Activated T-helper 2 cell treated with anti-CD3 and anti-CD28 coated beads, Interferon-gamma antibody, Interleukin-2, Interleukin-4, amounts not matched to agents 10 μg/mL and 5 μg/mL and 100 μg/mL, durations not matched to agents 14 hours and 24 hours and 36 hours (primary cell): ENCODE measurements at regions not wholly inside any gene's neighbourhood (a gene's known extent, or its start where the extent isn't known, plus 50 kb on each side); places are given as distances from the start of the nearest gene placed in this dataset.

Experiments
- DNase-seq: peaks from one replicate; pipeline ENCODE4 v3.0.0; 2021; ENCODE audit warnings: low spot score
- H3K27ac Mint-ChIP-seq: one replicate; pipeline ENCODE4 v1.8.0; 2021; ENCODE audit warnings: mixed read lengths
- H3K27me3 Mint-ChIP-seq: one replicate; pipeline ENCODE4 v1.8.0; 2021; ENCODE audit warnings: low read depth, mixed read lengths
- H3K36me3 Mint-ChIP-seq: one replicate; pipeline ENCODE4 v1.8.0; 2021; ENCODE audit warnings: low read depth, mixed read lengths
- H3K4me1 Mint-ChIP-seq: one replicate; pipeline ENCODE4 v1.8.0; 2021; ENCODE audit warnings: low read depth, mixed read lengths
- H3K4me3 Mint-ChIP-seq: one replicate; pipeline ENCODE4 v1.8.0; 2021; ENCODE audit warnings: low read depth, mild to moderate bottlenecking, moderate library complexity, mixed read lengths
- H3K9me3 Mint-ChIP-seq: one replicate; pipeline ENCODE4 v1.8.0; 2021; ENCODE audit warnings: mixed read lengths
- intact Hi-C: fragments of 100-400 bp; cut with micrococcal nuclease; formaldehyde crosslinking; loops from one replicate; pipeline ENCODE4 v1.15.1; 2023

DNA sequence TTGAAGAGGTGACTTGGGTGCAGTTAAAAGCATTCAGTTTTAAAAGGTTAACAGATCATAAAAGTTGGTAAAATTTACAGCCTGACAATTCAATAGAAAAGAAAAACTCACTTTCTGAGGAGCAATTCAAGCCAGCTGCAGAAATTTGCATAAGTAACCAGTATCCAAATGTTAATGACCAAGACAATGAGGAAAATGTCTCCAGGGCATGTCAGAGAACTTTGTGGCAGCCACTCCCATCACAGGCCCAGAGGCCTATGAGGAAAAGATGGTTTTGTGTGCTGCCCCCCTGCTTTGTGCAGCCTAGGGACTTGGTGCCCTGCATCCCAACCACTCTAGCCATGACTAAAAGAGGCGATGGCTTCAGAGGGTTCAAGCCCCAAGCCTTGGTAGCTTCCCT, 1406.5 kb upstream of the ACO1 start:
- Mint-ChIP-seq H3K36me3 (no peaks in the 10 kb centered on the region), H3K4me1 (no peaks in the 10 kb centered on the region), H3K27ac (no peak overlapping the region), H3K4me3 (no peak overlapping the region), H3K27me3 (no peaks in the 10 kb centered on the region), H3K9me3 (no peaks in the 10 kb centered on the region)
- DNase-seq = no peak
- intact Hi-C loops = no loop called here

DNA sequence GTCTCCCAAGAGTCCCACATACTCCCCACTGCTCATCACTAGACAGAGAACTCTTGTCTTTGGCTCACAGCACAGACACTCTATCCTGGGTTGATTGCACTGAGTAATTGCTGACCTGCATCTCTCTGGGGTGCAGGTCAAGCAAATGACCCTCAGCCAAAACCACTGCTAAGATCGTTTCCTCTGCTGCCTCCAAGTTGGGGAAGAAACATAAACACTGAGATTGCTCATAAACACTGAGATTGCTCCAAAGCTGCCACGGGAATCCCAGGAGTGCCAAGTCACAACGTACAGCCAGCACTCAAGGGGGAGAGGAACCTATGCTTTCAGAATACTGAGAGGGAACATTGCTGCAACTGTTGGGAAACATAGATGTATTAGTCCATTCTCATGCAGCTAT, 1402.1 kb upstream of the ACO1 start:
- Mint-ChIP-seq H3K27ac (no peak overlapping the region), H3K36me3 (no peaks in the 10 kb centered on the region), H3K27me3 (no peaks in the 10 kb centered on the region), H3K4me1 (no peaks in the 10 kb centered on the region), H3K9me3 (no peaks in the 10 kb centered on the region), H3K4me3 (no peak overlapping the region)
- intact Hi-C loops = no loop called here
- DNase-seq = no peak

DNA sequence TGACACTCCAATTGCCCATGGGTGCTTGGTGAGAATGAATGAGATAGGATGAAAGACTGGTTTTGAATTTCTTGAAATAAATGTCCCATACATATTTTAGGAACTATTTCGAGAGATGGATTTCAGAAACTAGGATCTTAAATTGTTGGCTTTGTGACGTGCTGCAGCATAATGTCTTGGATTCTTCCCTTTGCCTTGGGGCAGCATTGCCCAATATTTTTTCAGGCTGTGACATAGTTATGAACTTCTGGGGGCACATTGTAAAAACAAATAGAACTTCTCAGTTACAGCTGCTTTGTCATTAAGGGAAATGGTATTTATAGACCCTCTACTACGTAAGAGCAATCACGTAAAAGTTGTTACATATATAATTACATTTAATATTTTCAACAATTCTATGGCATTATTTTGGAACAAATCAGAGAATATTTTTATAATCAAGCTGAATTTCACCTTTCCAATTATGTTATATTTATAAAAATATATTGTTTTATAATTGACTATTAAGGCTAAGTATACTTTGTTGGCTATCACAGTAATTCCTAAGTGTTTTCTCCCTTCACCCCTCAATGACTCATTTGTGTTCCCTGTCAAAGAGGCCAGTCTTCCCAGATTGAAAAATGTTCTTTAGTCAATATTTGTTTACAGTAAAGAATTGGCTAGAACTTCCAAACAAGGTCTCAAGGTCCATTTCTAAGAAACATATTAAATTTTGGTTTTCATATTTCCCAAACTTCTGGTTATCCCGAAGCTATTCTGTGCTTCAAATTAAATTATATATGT, 1388.3 kb upstream of the ACO1 start:
- Mint-ChIP-seq H3K4me1 (no peaks in the 10 kb centered on the region), H3K27me3 (no peaks in the 10 kb centered on the region), H3K4me3 (no peak overlapping the region), H3K27ac (no peak overlapping the region), H3K36me3 (no peaks in the 10 kb centered on the region), H3K9me3 (peaks cover 4% of the 10 kb centered on the region)
- intact Hi-C loops = no loop called here
- DNase-seq = no peak

DNA sequence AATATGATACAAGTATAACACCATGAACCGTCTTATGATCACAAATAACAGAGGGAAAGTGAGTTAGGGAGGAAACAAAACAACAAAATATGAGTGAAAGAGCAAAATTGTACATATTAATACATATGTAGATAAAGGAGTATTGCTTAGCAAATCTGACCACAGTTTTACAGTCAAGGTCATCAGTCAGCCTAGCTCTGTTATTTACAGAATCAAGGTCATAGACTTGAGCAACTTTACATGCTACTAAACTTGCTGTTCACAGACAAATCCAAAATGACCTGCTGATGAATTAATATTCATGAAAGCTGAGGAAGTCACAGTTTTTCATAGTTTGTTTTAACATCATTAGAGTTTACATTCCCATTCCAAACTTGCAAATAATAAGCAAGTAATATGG, 1387.7 kb upstream of the ACO1 start:
- no peaks in the 10 kb centered on the region for H3K36me3 Mint-ChIP-seq
- no peaks in the 10 kb centered on the region for H3K27me3 Mint-ChIP-seq
- H3K4me1 Mint-ChIP-seq = no peaks in the 10 kb centered on the region
- no peak overlapping the region for H3K4me3 Mint-ChIP-seq
- no peak overlapping the region for H3K27ac Mint-ChIP-seq
- H3K9me3 Mint-ChIP-seq = peaks cover 6% of the 10 kb centered on the region
- DNase-seq = no peak
- intact Hi-C loops = no loop called here

DNA sequence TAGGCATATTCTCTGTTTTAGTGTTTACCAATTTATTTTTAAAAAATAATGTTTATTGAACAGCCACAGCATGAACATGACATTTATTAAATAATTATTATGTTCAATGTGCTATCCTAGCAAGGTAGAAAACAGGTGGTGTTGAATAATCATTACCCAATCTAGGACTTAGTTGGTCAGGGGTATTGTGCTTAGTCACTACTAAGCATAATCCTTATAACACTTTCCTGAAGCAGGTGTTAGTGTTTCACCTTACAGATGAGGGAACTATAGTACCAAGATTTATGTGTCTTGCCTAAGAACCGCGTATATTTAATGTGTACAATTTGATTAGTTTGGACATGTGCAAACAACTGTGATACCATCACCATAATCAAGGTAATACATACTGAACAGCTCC, 1387.2 kb upstream of the ACO1 start:
- Mint-ChIP-seq H3K27me3 (no peaks in the 10 kb centered on the region), H3K36me3 (no peaks in the 10 kb centered on the region), H3K9me3 (peaks cover 9% of the 10 kb centered on the region), H3K4me3 (no peak overlapping the region), H3K4me1 (no peaks in the 10 kb centered on the region), H3K27ac (no peak overlapping the region)
- DNase-seq = no peak
- intact Hi-C loops = no loop called here

DNA sequence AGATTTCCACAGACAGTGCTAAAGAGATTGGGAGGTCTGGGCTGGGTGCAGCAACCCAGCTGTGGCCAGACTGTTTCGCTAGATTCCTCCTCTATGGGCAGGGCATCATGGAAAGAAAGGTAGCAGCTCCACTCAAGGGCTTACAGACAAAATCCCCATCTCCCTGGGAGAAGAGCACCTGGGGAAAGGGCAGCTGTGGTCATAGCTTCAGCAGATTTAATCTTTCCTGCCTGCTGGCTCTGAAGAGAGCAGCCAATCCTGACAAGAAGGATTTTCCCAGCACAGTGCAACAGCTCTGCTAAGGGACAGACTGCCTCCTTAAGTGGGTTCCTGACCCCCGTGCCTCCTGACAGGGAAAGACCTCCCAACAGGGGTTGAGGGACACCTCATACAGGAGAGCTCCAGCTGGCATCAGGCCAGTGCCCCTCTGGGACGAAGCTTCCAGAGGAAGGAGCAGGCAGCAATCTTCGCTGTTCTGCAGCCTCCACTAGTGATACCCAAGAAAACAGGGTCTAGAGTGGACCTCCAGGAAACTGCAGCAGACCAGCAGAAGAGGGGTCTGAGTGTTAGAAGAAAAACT, 1379.3 kb upstream of the ACO1 start:
- no peak overlapping the region for H3K27ac Mint-ChIP-seq
- DNase-seq = no peak
- no peaks in the 10 kb centered on the region for H3K36me3 Mint-ChIP-seq
- peaks cover 5% of the 10 kb centered on the region for H3K9me3 Mint-ChIP-seq
- no peak overlapping the region for H3K4me3 Mint-ChIP-seq
- H3K4me1 Mint-ChIP-seq = no peaks in the 10 kb centered on the region
- H3K27me3 Mint-ChIP-seq = no peaks in the 10 kb centered on the region
- intact Hi-C loops = no loop called here

DNA sequence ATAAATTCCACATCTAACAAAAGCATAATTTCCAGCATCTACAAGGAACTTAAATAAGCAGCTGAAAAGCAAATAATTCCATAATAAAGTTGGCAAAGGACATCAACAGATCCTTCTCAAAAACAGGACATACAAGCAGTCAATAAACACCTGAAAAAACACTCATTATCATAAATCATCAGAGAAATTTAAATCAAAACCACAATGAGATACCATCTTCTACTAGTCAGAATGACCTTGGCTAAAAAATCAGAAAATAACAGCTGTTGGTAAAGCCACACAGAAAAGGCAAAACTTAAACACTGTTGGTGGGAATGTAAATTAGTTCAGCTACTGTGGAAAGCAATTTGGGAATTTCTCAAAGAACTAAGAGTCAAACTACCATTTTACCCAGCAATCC, 1371.1 kb upstream of the ACO1 start:
- Mint-ChIP-seq H3K9me3 (no peaks in the 10 kb centered on the region), H3K27ac (no peak overlapping the region), H3K4me1 (no peaks in the 10 kb centered on the region), H3K27me3 (no peaks in the 10 kb centered on the region), H3K36me3 (no peaks in the 10 kb centered on the region), H3K4me3 (no peak overlapping the region)
- intact Hi-C loops = no loop called here
- DNase-seq = no peak

DNA sequence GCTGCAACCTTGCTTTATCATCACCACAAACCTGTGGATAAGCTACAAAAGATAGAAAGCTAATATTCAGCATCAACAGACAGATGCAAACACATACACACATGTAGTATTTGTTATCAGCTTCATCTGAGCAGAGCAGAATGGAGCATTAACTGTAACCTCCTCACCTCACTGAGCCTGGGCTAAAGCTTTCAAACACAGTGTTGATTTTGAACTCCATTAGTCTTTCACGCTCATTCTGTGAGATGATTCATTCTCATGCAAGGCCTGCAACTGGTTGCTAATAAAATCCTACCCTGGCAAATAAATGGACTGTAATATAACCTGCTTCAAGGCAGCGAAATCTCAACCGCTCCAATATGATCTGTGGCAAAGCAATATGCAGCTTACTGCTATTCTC, 1360.6 kb upstream of the ACO1 start:
- no peaks in the 10 kb centered on the region for H3K4me1 Mint-ChIP-seq

DNA sequence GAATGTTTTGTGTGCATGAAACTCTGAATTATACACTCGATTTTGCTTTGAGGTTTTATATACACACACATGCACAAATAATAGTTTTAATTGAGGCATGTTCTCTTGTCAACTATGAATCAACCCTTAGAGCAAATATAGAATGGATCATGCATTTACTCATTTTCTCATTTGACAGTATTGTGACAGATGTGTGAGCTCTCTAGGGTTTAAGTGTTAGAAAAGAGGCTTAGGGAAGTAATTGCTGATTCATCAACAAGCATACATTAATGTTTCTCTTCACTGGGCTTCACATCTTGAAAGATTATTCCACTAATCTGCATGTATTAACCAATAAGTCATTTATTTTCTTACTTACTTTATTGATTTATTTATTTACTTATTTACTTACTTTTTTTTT, 1356.8 kb upstream of the ACO1 start:
- no peak for DNase-seq
- Mint-ChIP-seq H3K36me3 (no peaks in the 10 kb centered on the region), H3K27me3 (no peaks in the 10 kb centered on the region), H3K4me1 (peaks cover 4% of the 10 kb centered on the region), H3K27ac (no peak overlapping the region), H3K9me3 (no peaks in the 10 kb centered on the region), H3K4me3 (no peak overlapping the region)
- intact Hi-C loops = no loop called here

More for the DNA sequence above, 1360.6 kb upstream of the ACO1 start:
- Mint-ChIP-seq H3K27me3 (no peaks in the 10 kb centered on the region), H3K9me3 (no peaks in the 10 kb centered on the region), H3K36me3 (no peaks in the 10 kb centered on the region), H3K27ac (no peak overlapping the region), H3K4me3 (no peak overlapping the region)
- DNase-seq = no peak
- intact Hi-C loops = no loop called here

DNA sequence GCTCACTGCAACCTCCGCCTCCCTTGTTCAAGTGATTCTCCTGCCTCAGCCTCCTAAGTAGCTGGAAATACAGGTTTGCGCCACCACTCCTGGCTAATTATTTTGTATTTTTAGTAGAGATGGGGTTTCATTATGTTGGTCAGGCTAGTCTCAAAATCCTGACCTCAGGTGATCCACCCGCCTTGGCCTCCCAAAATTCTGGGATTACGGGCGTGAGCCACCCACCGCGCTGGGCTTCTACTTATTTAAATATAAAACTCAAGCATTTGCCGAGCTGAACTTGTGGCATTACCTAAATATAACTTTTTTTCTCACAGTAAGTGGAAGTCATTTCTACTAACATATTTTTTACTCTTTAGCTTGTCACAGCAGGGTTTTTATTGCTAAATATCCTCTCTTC, 1356.3 kb upstream of the ACO1 start:
- no peaks in the 10 kb centered on the region for H3K36me3 Mint-ChIP-seq
- H3K27ac Mint-ChIP-seq = no peak overlapping the region
- no peak for DNase-seq
- no peak overlapping the region for H3K4me3 Mint-ChIP-seq
- intact Hi-C loops = no loop called here
- no peaks in the 10 kb centered on the region for H3K27me3 Mint-ChIP-seq
- peaks cover 4% of the 10 kb centered on the region for H3K4me1 Mint-ChIP-seq
- no peaks in the 10 kb centered on the region for H3K9me3 Mint-ChIP-seq

DNA sequence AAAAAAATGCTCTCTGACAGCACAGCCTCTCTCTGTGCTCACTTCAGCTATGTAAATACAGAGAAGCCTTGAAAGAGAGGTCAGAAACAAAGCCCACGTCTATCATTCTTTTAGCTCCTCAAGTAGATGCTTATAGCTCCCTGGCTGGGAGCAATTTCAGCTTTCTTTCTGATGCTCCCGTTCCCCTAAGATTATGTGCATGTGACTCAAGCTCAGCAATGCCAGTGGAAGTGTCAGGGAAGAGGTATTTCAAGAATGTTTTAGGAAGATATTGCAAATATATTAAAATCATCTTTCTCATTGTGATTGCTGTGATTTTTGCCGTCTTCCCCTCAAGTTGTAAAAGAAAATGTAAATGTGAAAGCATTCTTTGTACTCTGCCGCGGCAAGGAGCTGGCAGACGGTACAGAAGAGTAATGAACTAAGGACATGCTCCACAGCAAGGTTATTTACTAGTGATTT, 1353.7 kb upstream of the ACO1 start:
- no peak overlapping the region for H3K27ac Mint-ChIP-seq
- no peaks in the 10 kb centered on the region for H3K9me3 Mint-ChIP-seq
- no peak for DNase-seq
- no peak overlapping the region for H3K4me3 Mint-ChIP-seq
- intact Hi-C loops = no loop called here
- H3K4me1 Mint-ChIP-seq = peaks cover 4% of the 10 kb centered on the region
- no peaks in the 10 kb centered on the region for H3K27me3 Mint-ChIP-seq
- H3K36me3 Mint-ChIP-seq = no peaks in the 10 kb centered on the region

DNA sequence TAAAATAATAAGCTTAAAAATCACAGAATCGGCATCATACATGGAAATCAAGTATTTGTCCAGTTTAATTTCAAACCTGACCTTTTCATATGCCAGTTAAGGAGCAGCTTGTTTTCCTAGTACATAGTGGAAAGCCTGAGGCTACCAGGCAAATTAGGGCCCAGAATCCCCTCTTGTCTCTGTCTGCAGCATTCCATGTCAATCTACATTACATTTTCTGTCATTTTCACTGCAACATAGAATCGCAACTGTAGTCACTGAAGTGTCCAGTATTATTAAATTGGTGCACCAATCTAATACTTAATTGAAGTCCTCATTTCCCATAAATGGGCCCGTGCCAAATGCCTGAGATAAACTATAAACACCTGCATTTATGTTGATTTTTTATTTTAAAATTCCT, 1352.2 kb upstream of the ACO1 start:
- intact Hi-C loops = no loop called here
- H3K36me3 Mint-ChIP-seq = no peaks in the 10 kb centered on the region
- no peak overlapping the region for H3K27ac Mint-ChIP-seq
- no peaks in the 10 kb centered on the region for H3K27me3 Mint-ChIP-seq
- H3K4me3 Mint-ChIP-seq = no peak overlapping the region
- DNase-seq = no peak
- H3K9me3 Mint-ChIP-seq = no peaks in the 10 kb centered on the region
- peaks cover 4% of the 10 kb centered on the region for H3K4me1 Mint-ChIP-seq

DNA sequence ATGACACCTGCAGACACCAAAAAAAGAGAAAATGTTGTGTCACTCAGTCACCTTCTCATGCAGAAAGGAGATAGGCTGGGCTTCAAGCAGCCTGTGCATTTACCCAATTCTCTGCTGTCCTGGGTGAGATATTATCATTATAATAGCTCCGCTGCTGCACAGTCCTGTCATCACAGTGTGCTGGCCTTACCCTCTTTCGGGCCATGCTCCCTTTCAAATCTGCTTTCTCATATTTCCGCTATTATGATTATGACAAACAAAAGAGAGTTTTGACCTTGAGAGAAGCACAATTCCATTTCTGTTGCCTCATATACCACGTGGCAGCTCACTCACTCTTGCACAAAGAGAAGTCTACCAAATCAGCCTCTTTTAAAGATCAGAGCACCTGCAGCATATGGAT, 1350.1 kb upstream of the ACO1 start:
- Mint-ChIP-seq H3K4me3 (no peak overlapping the region), H3K27ac (no peak overlapping the region), H3K36me3 (no peaks in the 10 kb centered on the region), H3K4me1 (peaks cover 4% of the 10 kb centered on the region), H3K27me3 (no peaks in the 10 kb centered on the region), H3K9me3 (no peaks in the 10 kb centered on the region)
- no peak for DNase-seq
- intact Hi-C loops = no loop called here
